ENCODE measurements at regions not wholly inside any gene's neighbourhood (a gene's known extent, or its start where the extent isn't known, plus 50 kb on each side); places are given as distances from the start of the nearest gene placed in this dataset.

- Histone ChIP-seq H3K4me3 (no peak overlapping the region), H3K4me1 (no peaks in the 10 kb centered on the region), H3K27me3 (no peaks in the 10 kb centered on the region), H3K36me3 (no peaks in the 10 kb centered on the region), H3K9me3 (peaks cover 0 to 11% (median 0%) of the 10 kb centered on the region in 12 donors), H3K27ac (no peak overlapping the region)
- TF ChIP-seq POLR2A (IDR thresholded peaks at IDR 0.05) (no peak), CTCF (IDR thresholded peaks at IDR 0.05) (no peak)
- no peak for ATAC-seq
- DNase-seq, result no peak
- intact Hi-C loops (cut with DNase I), result loop anchor here in 2 of 10 donors (10.0 kb wide), 2 partner anchors 498 to 692 kb away; no protein-coding TSS in a partner anchor
- WGBS, 4 donors, result 17 to 26% (median 21%) methylated on average over 1 of the region's 1 CpG
These were observed 228.7 kb downstream of the CHRM2 start for GRCh38 chr7:137097111-137097510.

- peaks cover 0 to 11% (median 0%) of the 10 kb centered on the region in 12 donors for H3K9me3 ChIP-seq
- no peak for TF ChIP-seq CTCF (IDR thresholded peaks at IDR 0.05)
- no peak for TF ChIP-seq POLR2A (IDR thresholded peaks at IDR 0.05)
- intact Hi-C loops (cut with DNase I), result loop anchor here in 2 of 10 donors (10.0 kb wide), 2 partner anchors 498 to 692 kb away; no protein-coding TSS in a partner anchor
- peak overlapping the region in 1 of 12 donors; percentile 7 for H3K27ac ChIP-seq
- no peaks in the 10 kb centered on the region for H3K27me3 ChIP-seq
- H3K4me1 ChIP-seq, result no peaks in the 10 kb centered on the region
- WGBS, 4 donors, result 63 to 84% (median 73%) methylated on average over 2 of the region's 2 CpGs
- H3K4me3 ChIP-seq, result no peak overlapping the region
- DNase-seq (no peak), ATAC-seq (peak in 2 of 4 donors; percentile 74 to 86)
- no peaks in the 10 kb centered on the region for H3K36me3 ChIP-seq
These were observed 228.2 kb downstream of the CHRM2 start for GRCh38 chr7:137096607-137097006.

GRCh38 chr7:137093198-137093597 lies 224.7 kb downstream of the CHRM2 start:
- Histone ChIP-seq H3K27me3 (no peaks in the 10 kb centered on the region), H3K27ac (no peak overlapping the region), H3K9me3 (peaks cover 0 to 11% (median 0%) of the 10 kb centered on the region in 12 donors), H3K36me3 (no peaks in the 10 kb centered on the region), H3K4me1 (no peaks in the 10 kb centered on the region), H3K4me3 (no peak overlapping the region)
- ATAC-seq (peak in 2 of 4 donors; percentile 27 to 36), DNase-seq (peak in 2 of 5 donors; percentile 29 to 58)
- 68 to 94% (median 78%) methylated on average over 3 of the region's 3 CpGs for WGBS, 4 donors
- intact Hi-C loops (cut with DNase I), result loop anchor here in 2 of 10 donors (10.0 kb wide), 2 partner anchors 502 to 688 kb away; no protein-coding TSS in a partner anchor
- TF ChIP-seq CTCF (IDR thresholded peaks at IDR 0.05), result no peak
- TF ChIP-seq POLR2A (IDR thresholded peaks at IDR 0.05), result no peak

GRCh38 chr7:137091396-137091795 lies 222.9 kb downstream of the CHRM2 start:
- 37 to 53% (median 45%) methylated on average over 2 of the region's 2 CpGs for WGBS, 4 donors

More at GRCh38 chr7:137091396-137091795, 222.9 kb downstream of the CHRM2 start:
- Histone ChIP-seq H3K9me3 (peaks cover 0 to 8% (median 0%) of the 10 kb centered on the region in 12 donors), H3K4me1 (no peaks in the 10 kb centered on the region), H3K27ac (no peak overlapping the region), H3K36me3 (no peaks in the 10 kb centered on the region), H3K4me3 (no peak overlapping the region), H3K27me3 (no peaks in the 10 kb centered on the region)
- ATAC-seq (peak; percentile 47 to 86 (median 77)), DNase-seq (no peak)
- peak in 9 of 12 donors; percentile 13 to 50 (median 33) for TF ChIP-seq CTCF (IDR thresholded peaks at IDR 0.05)
- no peak for TF ChIP-seq POLR2A (IDR thresholded peaks at IDR 0.05)
- intact Hi-C loops (cut with DNase I), result loop anchor here in 2 of 10 donors (10.0 kb wide), 2 partner anchors 503 to 687 kb away; no protein-coding TSS in a partner anchor
